HG03469 (cell line): ENCODE measurements at regions not wholly inside any gene's neighbourhood (a gene's known extent, or its start where the extent isn't known, plus 50 kb on each side); places are given as distances from the start of the nearest gene placed in this dataset.

Experiments
- ATAC-seq: cut with Tn5 transposase; IDR thresholded peaks from one replicate; pipeline ENCODE4 v1.9.1; 2021; ENCODE audit warnings: mild to moderate bottlenecking, moderate library complexity, moderate number of reproducible peaks; ENCODE audit not compliant: unreplicated experiment

- no peak for ATAC-seq
Measured at GRCh38 chr5:89443508-89443907, 560.5 kb upstream of the MEF2C start.

GRCh38 chr5:89441965-89442364 is 559.0 kb upstream of the MEF2C start:
- no peak for ATAC-seq

DNA sequence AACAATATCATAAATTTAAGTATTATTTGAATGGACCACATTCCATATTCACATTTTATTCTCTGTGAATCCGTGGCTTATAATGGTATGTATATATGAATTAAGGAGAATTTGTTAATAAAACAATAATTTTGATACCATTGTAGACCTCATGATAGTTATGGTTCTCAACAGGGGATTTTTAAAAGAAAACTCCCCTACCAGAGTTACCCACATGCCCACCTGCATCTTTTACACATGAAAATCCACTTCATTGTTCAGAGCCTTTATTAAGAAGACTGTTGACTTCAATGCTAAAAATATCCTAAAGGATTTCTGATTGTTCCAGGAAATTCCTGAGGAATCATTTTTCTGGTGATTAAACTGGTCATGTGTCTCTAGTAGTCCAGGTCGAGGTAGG is 557.7 kb upstream of the MEF2C start:
- ATAC-seq, result no peak

- no peak for ATAC-seq
Measured at GRCh38 chr5:89437450-89438435, 554.8 kb upstream of the MEF2C start.

DNA sequence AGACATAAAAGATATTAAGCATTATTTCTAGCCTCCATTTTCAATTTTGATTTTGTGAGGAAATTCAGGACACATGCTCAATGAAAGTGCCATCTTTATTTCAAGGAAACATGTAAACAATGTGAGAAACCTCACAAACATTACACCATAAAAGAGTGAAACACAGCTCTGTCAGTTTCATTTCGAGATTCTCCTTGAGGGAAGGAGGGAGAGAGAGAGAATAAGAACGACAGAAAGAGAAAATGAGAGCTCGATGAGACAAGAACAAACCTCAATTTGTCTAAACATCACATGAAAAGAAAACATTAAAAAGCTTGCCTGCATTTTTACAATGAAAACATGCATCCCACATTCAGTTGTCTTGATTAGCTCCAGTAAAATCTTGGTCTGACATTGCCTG is 553.5 kb upstream of the MEF2C start:
- no peak for ATAC-seq

GRCh38 chr5:89435347-89435746 is 552.4 kb upstream of the MEF2C start:
- peak; percentile 74 for ATAC-seq

- no peak for ATAC-seq
Measured at GRCh38 chr5:89428624-89429023, 545.6 kb upstream of the MEF2C start.

DNA sequence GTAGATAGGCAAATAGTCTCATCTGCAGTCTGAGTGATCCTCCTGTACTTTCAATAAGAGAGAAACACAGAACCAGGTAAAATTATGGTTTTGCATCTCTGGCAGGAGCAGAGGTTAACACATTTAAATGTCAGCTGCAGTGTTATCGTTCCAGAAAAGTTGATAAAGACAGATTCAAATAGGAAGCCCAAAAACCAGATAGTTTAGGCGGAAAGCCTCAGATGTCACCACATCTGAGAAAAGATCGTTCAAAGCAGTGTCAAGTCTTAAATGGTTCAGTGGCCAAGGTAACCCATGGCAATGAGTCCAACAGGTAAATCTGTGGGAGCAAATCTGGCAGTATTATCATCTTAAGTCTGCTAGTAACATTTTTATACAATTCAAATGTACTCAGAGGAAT is 542.1 kb upstream of the MEF2C start:
- no peak for ATAC-seq

DNA sequence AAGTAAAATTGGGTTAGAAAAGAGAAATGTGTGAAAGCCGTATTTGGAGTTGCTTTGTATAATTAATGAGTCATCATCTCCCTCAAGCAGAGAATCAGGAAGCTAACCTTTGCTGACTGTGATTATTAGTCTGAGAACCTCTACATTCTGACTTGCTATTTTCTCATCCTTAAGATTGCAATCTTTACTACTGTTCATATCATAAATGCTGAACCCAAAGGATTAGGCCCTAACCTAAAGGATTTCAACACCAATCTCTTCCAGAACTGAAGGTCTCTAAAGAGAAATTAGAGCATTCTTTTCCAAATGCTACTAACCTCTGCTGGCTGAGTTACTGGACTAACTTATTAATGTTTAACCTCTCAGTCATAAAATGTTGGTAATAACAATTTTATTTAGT is 538.1 kb upstream of the MEF2C start:
- no peak for ATAC-seq

GRCh38 chr5:89418407-89419085 is 535.6 kb upstream of the MEF2C start:
- ATAC-seq, result no peak

- no peak for ATAC-seq
Measured at GRCh38 chr5:89417990-89418389, 535.0 kb upstream of the MEF2C start.

GRCh38 chr5:89417515-89417914 is 534.5 kb upstream of the MEF2C start:
- ATAC-seq, result no peak

DNA sequence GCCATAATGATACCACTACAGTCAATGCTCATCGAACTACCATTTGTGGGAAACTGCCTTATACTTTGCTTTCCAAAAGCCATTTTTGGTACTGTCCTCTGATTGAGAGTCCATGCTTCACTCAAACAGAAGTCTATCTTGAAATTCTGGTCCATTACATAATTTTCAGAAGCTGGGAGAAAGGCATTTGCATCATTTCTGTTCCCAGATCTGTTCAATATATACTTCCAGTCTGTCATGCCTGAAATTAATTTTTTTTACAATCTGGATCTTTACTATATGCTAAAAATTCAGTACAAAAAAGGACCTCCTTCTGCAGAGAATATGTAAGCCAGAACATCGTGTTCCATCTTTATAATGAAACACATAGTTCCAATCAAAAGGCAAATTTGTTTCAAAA is 528.9 kb upstream of the MEF2C start:
- no peak for ATAC-seq

DNA sequence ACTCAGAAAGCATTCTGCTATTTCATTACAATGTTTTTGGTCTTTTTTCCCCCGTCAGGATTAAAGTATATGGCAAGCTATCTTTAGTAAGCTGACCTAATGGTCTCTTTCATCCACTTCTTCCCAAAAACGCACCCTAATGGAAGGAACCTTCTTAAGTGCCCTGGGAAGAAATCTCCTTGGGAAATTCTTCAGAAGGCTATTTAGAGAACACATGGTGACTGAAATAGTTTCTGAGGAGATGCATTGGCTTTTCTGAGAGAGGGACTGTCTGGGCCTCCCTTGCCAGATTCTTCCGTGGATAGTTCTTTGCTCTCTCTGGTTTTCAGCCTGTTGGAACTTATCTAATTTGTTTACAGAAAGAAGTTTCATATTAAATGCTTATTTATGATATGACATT is 524.1 kb upstream of the MEF2C start:
- ATAC-seq, result no peak

GRCh38 chr5:89401659-89402058 is 518.7 kb upstream of the MEF2C start:
- ATAC-seq, result no peak

- ATAC-seq, result no peak
Measured at GRCh38 chr5:89401012-89401411, 518.0 kb upstream of the MEF2C start.

DNA sequence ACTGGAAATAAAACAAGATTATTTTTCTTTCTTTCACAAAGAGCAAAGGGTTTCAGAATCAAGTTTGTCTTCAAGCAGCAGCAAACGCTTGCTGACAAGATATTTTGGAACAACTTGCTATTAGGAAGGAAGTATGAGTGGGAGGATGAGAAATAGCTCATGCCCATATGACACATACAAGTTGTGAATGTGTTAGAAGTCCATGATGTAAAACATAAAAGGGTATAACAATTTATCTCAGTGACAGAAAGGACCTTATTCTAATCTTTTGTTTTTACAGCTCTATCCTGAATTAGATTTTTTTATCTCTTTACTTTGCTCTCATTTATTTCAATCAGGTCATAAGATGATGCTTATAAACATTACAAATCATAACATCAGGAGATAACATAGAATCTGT is 516.6 kb upstream of the MEF2C start:
- ATAC-seq, result no peak

DNA sequence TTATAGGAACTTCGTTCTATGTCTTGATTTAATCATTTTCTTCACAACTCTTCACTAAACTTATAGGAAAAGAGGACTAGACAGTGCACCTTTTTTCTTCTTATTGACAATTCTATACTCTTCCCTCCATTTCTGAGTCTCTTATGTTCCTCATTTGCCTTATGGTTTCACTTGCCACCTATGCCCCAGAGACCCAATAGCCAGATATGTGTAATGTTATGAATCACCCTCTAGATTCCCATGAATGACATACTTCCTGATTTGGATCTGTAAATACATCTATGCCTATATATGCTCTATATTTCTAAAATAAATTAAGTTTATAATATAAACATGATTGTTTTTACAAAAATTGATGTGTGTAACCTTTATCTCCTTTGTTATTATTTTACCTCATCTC is 514.1 kb upstream of the MEF2C start:
- peak; percentile 81 for ATAC-seq

DNA sequence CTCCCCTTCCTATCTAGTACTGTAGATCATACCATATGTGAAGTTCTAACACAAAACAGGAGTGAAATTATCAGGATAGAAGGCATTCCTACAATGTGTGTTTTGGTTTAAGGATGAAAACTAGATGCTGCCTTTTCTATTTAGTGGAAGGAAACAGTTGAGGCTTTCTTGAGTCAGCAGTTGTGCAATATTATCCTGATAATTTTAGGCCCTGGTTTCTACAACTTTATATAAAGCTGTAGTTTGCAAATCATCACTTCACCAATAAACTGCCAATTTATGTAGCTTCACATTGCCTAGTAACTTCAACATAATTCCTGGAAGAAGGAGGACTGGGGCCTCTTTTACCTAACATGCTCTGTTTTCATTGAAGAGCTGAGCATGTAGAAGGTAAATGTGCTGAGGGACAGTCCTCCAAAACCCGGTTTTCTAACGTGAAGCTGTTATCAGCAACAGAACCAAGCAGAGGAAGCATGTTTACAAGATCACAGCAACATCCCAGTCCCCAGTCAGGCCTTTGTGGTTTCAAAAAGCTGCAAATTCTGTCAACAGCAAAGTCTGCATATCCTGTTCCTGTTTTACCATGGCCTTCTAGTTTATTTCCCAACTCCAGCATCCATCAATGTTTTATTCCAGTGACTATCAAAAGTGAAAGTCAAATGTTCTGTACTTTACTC is 513.4 kb upstream of the MEF2C start:
- peak; percentile 32 for ATAC-seq

- ATAC-seq, result no peak
Measured at GRCh38 chr5:89395111-89395510, 512.1 kb upstream of the MEF2C start.

- no peak for ATAC-seq
Measured at GRCh38 chr5:89388872-89389271, 505.9 kb upstream of the MEF2C start.

DNA sequence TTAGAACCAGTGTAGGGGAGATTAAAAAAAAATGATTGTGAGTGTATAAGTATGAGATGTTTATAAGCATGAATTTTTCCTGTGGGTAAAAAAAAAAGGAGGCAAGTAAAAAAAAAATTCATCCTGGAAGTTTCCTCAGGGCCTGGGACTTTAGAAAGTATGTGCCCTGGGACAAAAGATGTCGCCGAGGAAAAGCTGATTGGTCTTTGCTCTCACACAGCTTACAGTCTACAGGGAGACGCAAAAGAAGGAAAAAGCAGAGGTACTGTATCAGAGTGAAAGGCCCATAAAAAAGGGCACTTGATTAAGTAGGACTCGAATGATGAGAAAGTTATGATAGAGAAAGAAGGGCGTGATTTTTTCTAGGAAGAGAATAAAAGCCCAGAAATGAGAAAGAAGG is 501.4 kb upstream of the MEF2C start:
- ATAC-seq, result no peak
